C4-2B (cell line): ENCODE measurements at regions not wholly inside any gene's neighbourhood (a gene's known extent, or its start where the extent isn't known, plus 50 kb on each side); places are given as distances from the start of the nearest gene placed in this dataset.

ENCODE experiments used
- H3K27ac ChIP-seq: fragments of 450-650 bp; 2 replicates; pipeline ENCODE4 v1.5.1; 2017
- ZFX ChIP-seq: fragments of 450-650 bp; IDR thresholded peaks from 2 replicates; pipeline ENCODE4 v1.6.1; 2017
- TF ChIP-seq, protein P1 (sequence below): fragments of 450-650 bp; conservative IDR thresholded peaks from 2 replicates; pipeline ENCODE4 v1.5.1; 2017; ENCODE audit warnings: mild to moderate bottlenecking

DNA sequence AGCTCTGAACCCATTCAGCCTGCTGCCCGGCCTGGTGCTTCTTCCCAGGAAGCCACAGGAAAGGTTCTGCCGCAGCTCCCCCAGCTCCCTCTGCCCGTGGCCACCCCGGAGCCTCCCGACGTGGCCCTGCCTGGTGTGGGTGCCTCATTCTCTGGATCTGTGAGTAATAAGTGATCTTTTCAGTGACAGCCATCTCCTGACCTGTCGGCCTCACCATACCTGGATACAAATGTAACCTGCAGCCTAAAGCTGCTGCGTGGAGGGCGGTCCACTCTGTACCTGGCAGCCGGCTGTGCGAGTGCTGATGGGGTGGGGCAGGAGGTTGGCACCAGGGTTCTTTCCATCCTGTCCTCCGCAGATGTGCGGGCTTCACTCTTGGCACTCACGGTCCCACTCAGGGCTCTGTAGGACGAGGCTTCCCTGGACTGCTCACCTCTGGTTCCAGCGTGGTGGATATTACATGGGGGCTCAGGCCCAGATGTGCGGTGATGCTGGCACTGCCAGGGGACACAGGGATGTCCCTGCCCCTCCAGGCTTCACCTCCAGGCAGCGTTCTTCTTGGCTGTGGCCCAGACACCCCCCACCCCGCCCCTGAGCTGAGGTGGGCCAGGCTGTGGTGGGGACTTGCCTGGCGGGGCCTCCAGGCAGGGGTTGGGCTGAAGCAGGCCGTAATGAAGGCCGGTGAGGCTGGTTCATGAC, 748.5 kb downstream of the BRD1 start:
- H3K27ac ChIP-seq: no peak overlapping the region
- TF ChIP-seq, protein P1, sequence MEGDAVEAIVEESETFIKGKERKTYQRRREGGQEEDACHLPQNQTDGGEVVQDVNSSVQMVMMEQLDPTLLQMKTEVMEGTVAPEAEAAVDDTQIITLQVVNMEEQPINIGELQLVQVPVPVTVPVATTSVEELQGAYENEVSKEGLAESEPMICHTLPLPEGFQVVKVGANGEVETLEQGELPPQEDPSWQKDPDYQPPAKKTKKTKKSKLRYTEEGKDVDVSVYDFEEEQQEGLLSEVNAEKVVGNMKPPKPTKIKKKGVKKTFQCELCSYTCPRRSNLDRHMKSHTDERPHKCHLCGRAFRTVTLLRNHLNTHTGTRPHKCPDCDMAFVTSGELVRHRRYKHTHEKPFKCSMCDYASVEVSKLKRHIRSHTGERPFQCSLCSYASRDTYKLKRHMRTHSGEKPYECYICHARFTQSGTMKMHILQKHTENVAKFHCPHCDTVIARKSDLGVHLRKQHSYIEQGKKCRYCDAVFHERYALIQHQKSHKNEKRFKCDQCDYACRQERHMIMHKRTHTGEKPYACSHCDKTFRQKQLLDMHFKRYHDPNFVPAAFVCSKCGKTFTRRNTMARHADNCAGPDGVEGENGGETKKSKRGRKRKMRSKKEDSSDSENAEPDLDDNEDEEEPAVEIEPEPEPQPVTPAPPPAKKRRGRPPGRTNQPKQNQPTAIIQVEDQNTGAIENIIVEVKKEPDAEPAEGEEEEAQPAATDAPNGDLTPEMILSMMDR: no peak
- TF ChIP-seq ZFX: no peak

GRCh38 chr22:49078076-49078710, 749.5 kb downstream of the BRD1 start:
- TF ChIP-seq, protein P1: no peak
- no peak for TF ChIP-seq ZFX
- H3K27ac ChIP-seq: no peak overlapping the region

DNA sequence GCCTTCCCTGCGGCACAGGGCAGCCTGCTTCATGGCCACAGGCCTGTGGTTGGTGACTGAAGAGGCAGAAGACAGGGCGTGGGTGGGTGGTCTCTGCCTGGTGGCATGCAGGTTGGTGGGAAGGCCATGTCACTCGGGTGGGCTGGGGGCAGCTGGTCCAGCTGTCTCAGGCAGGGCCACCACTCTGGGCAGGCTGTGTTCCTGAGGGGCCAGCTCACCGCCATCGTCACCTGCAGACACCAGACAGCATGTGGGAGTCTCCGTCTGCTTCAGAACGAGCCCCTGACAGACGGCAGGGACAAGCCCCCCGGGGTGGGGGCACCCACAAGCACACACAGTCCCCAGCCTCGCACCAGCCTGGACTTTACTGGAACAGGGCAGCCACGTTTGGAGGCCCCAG, 750.1 kb downstream of the BRD1 start:
- TF ChIP-seq, protein P1: no peak
- no peak for TF ChIP-seq ZFX
- H3K27ac ChIP-seq: no peak overlapping the region

- TF ChIP-seq, protein P1: no peak
- TF ChIP-seq ZFX: no peak
Observed at GRCh38 chr22:49077036-49077393, 750.7 kb downstream of the BRD1 start.

DNA sequence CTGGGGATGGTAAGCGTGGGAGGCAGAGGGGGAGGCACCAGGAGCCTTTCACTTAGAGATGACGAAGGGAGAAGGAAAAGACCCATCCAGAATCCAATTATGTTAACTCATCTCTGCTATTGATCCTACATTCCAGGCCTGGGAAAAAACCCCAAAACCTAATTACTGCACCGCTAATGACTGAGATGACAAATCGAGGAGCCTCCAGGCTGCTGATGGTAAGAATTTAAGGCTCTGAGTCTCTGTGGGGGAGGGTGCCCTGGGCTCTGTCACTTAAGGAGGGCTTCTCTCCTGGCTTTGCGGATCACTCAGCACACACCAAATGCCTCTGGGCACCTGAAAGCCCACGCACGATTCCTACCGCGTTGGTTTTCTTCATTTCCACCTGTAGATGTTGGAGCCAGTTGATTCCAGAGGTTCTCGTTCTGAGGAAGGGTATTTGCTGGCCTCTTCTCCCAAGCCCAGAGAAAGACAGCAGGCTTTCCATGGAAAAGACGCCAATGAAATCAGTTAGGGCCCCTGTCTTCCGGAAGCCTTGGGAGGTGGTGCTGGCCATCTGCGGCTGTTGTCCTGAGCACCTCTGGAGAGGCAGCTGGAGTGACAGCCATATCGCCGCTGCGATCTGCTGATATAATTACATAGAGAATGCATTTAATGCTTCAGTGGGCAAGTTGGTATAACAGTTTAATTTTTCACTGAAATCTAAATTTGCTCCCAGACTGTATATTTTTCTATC, 751.2 kb downstream of the BRD1 start:
- no peak for TF ChIP-seq ZFX
- TF ChIP-seq, protein P1: no peak
- no peak overlapping the region for H3K27ac ChIP-seq

More at GRCh38 chr22:49077036-49077393, 750.7 kb downstream of the BRD1 start:
- H3K27ac ChIP-seq: no peak overlapping the region

- no peak overlapping the region for H3K27ac ChIP-seq
- TF ChIP-seq ZFX: no peak
- TF ChIP-seq, protein P1: no peak
Observed at GRCh38 chr22:49075150-49075549, 752.5 kb downstream of the BRD1 start.

DNA sequence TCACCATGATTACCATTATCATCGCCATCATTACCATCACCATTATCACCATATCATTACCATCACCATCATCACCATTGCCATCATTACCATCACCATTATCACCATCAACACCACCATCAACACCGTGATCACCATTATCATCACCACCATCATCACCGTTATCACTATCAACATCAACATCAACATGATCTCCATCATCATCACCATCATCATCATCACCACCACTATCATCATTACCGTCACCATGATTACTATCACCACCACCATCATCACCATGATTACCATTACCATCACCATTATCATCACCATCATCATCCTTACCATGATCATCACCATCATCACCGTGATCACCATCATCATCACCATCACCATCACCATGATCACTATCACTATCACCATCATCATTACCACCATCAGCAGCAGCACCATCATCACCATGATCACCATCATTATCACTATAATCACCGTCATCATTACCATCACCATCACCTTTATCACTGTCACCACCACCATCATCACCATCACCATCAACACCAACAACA, 753.7 kb downstream of the BRD1 start:
- TF ChIP-seq ZFX: no peak
- TF ChIP-seq, protein P1: no peak

More for the DNA sequence above, 753.7 kb downstream of the BRD1 start:
- H3K27ac ChIP-seq: no peak overlapping the region
